Uterus (tissue), 2 donors: ENCODE measurements at regions not wholly inside any gene's neighbourhood (a gene's known extent, or its start where the extent isn't known, plus 50 kb on each side); places are given as distances from the start of the nearest gene placed in this dataset.

Experiments
- CTCF ChIP-seq, 4 experiments: fragments of 200-600 bp in 2 of 4; fragments of 450-650 bp in 2 of 4; sonication (generic) in 2 of 4; IDR thresholded peaks; one replicate each; pipeline ENCODE4 v1.5.1; 2016 to 2019; ENCODE audit warnings: antibody characterized with exemption in 4 of 4, mild to moderate bottlenecking in 2 of 4, moderate library complexity in 1 of 4
- POLR2A ChIP-seq, 2 donors: fragments of 450-650 bp; IDR thresholded peaks; one replicate each; pipeline ENCODE4 v1.6.1; 2016; ENCODE audit warnings: antibody characterized with exemption in 2 of 2, mild to moderate bottlenecking in 1 of 2, moderate library complexity in 1 of 2

GRCh38 chr2:16154501-16155280, 214.3 kb downstream of the MYCN start:
- TF ChIP-seq CTCF (IDR thresholded peaks at IDR 0.05) (no peak), POLR2A (IDR thresholded peaks at IDR 0.05) (no peak)
